Uterus (tissue), 3 donors: ENCODE measurements at regions not wholly inside any gene's neighbourhood (a gene's known extent, or its start where the extent isn't known, plus 50 kb on each side); places are given as distances from the start of the nearest gene placed in this dataset.

Experiments used
- DNase-seq, 2 donors: peaks; one replicate each; pipeline ENCODE4 v3.0.0-alpha.2; 2019 to 2020
- H3K27ac ChIP-seq, 2 donors: fragments of 200-600 bp; sonication (generic); 1 replicate in 1 of 2; 2 replicates in 1 of 2; pipeline ENCODE4 v1.5.1; 2016 to 2018
- H3K27me3 ChIP-seq, 2 donors: fragments of 200-600 bp; sonication (generic); one replicate each; pipeline ENCODE4 v1.5.1; 2018 to 2019; ENCODE audit warnings: control low read depth in 1 of 2
- H3K36me3 ChIP-seq, 2 donors: fragments of 200-600 bp; sonication (generic); one replicate each; pipeline ENCODE4 v1.5.1; 2019; ENCODE audit warnings: control low read depth in 1 of 2
- H3K4me1 ChIP-seq, 2 donors: fragments of 200-600 bp; sonication (generic); one replicate each; pipeline ENCODE4 v1.5.1; 2018 to 2019; ENCODE audit warnings: control low read depth in 1 of 2
- H3K4me3 ChIP-seq, 2 donors: fragments of 200-600 bp; sonication (generic); 1 replicate in 1 of 2; 2 replicates in 1 of 2; pipeline ENCODE4 v1.5.1; 2018 to 2019; ENCODE audit warnings: mild to moderate bottlenecking in 1 of 2
- H3K9me3 ChIP-seq, 2 donors: fragments of 200-600 bp; sonication (generic); one replicate each; pipeline ENCODE4 v1.5.1; 2019; ENCODE audit warnings: control low read depth in 1 of 2
- CTCF ChIP-seq, 4 experiments: fragments of 200-600 bp in 2 of 4; fragments of 450-650 bp in 2 of 4; sonication (generic) in 2 of 4; IDR thresholded peaks; one replicate each; pipeline ENCODE4 v1.5.1; 2016 to 2019; ENCODE audit warnings: antibody characterized with exemption in 4 of 4, mild to moderate bottlenecking in 2 of 4, moderate library complexity in 1 of 4
- POLR2A ChIP-seq, 2 donors: fragments of 450-650 bp; IDR thresholded peaks; one replicate each; pipeline ENCODE4 v1.6.1; 2016; ENCODE audit warnings: antibody characterized with exemption in 2 of 2, mild to moderate bottlenecking in 1 of 2, moderate library complexity in 1 of 2
- intact Hi-C: fragments of 100-400 bp; cut with DNase I; formaldehyde crosslinking; loops from one replicate; pipeline ENCODE4 v1.15.1; 2023; ENCODE audit warnings: low total_unique reads
- donor health status: DM: yes; HTN: yes; CAD: no.

- H3K27me3 ChIP-seq, result no peaks in the 10 kb centered on the region
- no peaks in the 10 kb centered on the region for H3K36me3 ChIP-seq
- no peak overlapping the region for H3K27ac ChIP-seq
- H3K9me3 ChIP-seq, result no peaks in the 10 kb centered on the region
- H3K4me3 ChIP-seq, result no peak overlapping the region
- H3K4me1 ChIP-seq, result no peaks in the 10 kb centered on the region
- DNase-seq, result no peak
- no peak for TF ChIP-seq CTCF (IDR thresholded peaks at IDR 0.05)
- TF ChIP-seq POLR2A (IDR thresholded peaks at IDR 0.05), result no peak
- intact Hi-C loops, result no loop called here
These were observed 85.7 kb downstream of the SUCLG1 start for GRCh38 chr2:84373391-84373790.

GRCh38 chr2:84362541-84362940 lies 96.5 kb downstream of the SUCLG1 start:
- no peaks in the 10 kb centered on the region for H3K9me3 ChIP-seq
- intact Hi-C loops, result no loop called here

GRCh38 chr2:84338069-84338468 lies 121.0 kb downstream of the SUCLG1 start:
- no peak for DNase-seq
- H3K27ac ChIP-seq, result no peak overlapping the region
- intact Hi-C loops, result no loop called here
- H3K4me3 ChIP-seq, result no peak overlapping the region
- H3K27me3 ChIP-seq, result no peaks in the 10 kb centered on the region
- H3K36me3 ChIP-seq, result no peaks in the 10 kb centered on the region
- H3K4me1 ChIP-seq, result no peaks in the 10 kb centered on the region
- no peak for TF ChIP-seq CTCF (IDR thresholded peaks at IDR 0.05)
- TF ChIP-seq POLR2A (IDR thresholded peaks at IDR 0.05), result no peak
- no peaks in the 10 kb centered on the region for H3K9me3 ChIP-seq

More at GRCh38 chr2:84362541-84362940, 96.5 kb downstream of the SUCLG1 start:
- H3K4me1 ChIP-seq, result no peaks in the 10 kb centered on the region
- H3K27ac ChIP-seq, result no peak overlapping the region
- H3K27me3 ChIP-seq, result no peaks in the 10 kb centered on the region
- no peak for DNase-seq
- no peak overlapping the region for H3K4me3 ChIP-seq
- no peak for TF ChIP-seq CTCF (IDR thresholded peaks at IDR 0.05)
- no peak for TF ChIP-seq POLR2A (IDR thresholded peaks at IDR 0.05)
- no peaks in the 10 kb centered on the region for H3K36me3 ChIP-seq

GRCh38 chr2:84327645-84328249 lies 131.3 kb downstream of the SUCLG1 start:
- H3K4me3 ChIP-seq, result no peak overlapping the region
- no peaks in the 10 kb centered on the region for H3K9me3 ChIP-seq
- intact Hi-C loops, result no loop called here
- no peak for DNase-seq
- no peaks in the 10 kb centered on the region for H3K36me3 ChIP-seq
- TF ChIP-seq CTCF (IDR thresholded peaks at IDR 0.05) (no peak), POLR2A (IDR thresholded peaks at IDR 0.05) (no peak)
- no peaks in the 10 kb centered on the region for H3K4me1 ChIP-seq
- no peak overlapping the region for H3K27ac ChIP-seq
- H3K27me3 ChIP-seq, result no peaks in the 10 kb centered on the region

GRCh38 chr2:84326831-84327432 lies 132.1 kb downstream of the SUCLG1 start:
- no peak overlapping the region for H3K27ac ChIP-seq
- intact Hi-C loops, result no loop called here
- H3K36me3 ChIP-seq, result no peaks in the 10 kb centered on the region
- no peak for TF ChIP-seq CTCF (IDR thresholded peaks at IDR 0.05)
- TF ChIP-seq POLR2A (IDR thresholded peaks at IDR 0.05), result no peak
- no peaks in the 10 kb centered on the region for H3K9me3 ChIP-seq
- no peak overlapping the region for H3K4me3 ChIP-seq
- H3K27me3 ChIP-seq, result no peaks in the 10 kb centered on the region
- DNase-seq, result no peak
- H3K4me1 ChIP-seq, result no peaks in the 10 kb centered on the region
